AG09319 (cell line): ENCODE measurements at regions not wholly inside any gene's neighbourhood (a gene's known extent, or its start where the extent isn't known, plus 50 kb on each side); places are given as distances from the start of the nearest gene placed in this dataset.

Experiments
- DNase-seq: peaks from one replicate; pipeline ENCODE4 v3.0.0-alpha.2; 2010; ENCODE audit warnings: low read depth; ENCODE audit errors: extremely low read depth
- TF ChIP-seq, protein P1 (sequence below): IDR thresholded peaks from 2 replicates; pipeline ENCODE4 v1.5.1; 2011; ENCODE audit warnings: low read depth, mild to moderate bottlenecking, inconsistent platforms, low read length, moderate library complexity

DNA sequence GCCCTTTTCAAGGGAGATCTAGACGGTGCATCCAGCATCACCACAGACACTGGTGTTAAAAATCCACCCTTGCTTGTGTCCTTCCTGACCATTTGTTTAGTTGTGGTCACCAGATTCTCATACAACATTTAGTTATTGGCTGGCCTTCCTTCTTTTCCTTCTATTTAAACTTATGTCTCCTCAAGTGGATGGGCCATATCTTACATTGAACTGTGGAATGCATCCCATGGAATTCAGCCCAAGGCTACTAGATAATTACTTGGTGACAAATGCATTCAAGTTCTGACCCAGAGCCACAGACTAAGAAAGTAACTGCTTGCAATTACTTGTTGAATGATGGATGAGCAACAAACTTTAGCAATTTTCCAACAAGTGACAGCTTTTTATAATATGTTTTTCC lies 198.9 kb upstream of the SSTR4 start:
- TF ChIP-seq, protein P1, sequence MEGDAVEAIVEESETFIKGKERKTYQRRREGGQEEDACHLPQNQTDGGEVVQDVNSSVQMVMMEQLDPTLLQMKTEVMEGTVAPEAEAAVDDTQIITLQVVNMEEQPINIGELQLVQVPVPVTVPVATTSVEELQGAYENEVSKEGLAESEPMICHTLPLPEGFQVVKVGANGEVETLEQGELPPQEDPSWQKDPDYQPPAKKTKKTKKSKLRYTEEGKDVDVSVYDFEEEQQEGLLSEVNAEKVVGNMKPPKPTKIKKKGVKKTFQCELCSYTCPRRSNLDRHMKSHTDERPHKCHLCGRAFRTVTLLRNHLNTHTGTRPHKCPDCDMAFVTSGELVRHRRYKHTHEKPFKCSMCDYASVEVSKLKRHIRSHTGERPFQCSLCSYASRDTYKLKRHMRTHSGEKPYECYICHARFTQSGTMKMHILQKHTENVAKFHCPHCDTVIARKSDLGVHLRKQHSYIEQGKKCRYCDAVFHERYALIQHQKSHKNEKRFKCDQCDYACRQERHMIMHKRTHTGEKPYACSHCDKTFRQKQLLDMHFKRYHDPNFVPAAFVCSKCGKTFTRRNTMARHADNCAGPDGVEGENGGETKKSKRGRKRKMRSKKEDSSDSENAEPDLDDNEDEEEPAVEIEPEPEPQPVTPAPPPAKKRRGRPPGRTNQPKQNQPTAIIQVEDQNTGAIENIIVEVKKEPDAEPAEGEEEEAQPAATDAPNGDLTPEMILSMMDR, result no peak
- no peak for DNase-seq

- DNase-seq, result no peak
- TF ChIP-seq, protein P1, result no peak
Measured at GRCh38 chr20:22836877-22837276, 198.2 kb upstream of the SSTR4 start.

DNA sequence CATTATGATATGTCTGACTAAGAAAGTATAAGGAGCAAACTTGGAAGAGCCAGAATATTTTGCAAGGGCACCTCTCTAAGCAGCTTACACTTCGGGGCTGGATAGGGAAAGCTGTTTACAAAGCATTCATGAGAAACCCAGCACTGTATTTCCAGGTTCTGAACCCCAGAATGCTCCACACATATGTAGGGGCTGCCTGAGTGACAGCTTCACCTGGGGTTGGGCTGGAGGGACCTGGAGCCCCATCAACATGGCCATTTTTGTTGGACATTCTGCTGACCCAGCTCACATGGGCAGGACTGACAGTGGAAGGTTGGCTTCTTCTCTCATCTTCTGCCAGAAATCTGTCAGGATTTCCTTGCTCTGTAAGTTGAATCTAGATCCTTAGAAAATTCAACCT lies 197.1 kb upstream of the SSTR4 start:
- no peak for DNase-seq
- TF ChIP-seq, protein P1, result no peak

GRCh38 chr20:22841846-22842245 lies 193.3 kb upstream of the SSTR4 start:
- TF ChIP-seq, protein P1, result no peak
- no peak for DNase-seq

DNA sequence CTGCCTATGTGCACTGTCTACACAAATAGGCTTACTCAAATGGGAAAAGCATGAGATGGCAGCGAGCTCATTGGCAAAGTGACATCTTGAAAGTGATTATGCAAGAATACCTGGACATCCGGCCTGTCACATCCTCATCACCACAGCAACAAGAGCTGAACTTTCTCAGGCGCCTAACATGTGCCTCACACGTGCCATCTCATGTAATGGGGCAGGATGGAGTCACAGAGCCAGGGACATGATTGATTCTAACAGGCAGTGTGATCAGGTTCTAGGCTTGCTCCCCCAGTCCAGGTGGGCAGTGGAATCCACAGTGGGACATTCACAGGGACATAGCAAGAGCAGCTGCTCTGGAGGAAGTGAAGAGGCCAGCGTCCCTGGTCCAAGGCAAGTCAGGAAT lies 192.3 kb upstream of the SSTR4 start:
- DNase-seq, result no peak
- TF ChIP-seq, protein P1, result no peak

DNA sequence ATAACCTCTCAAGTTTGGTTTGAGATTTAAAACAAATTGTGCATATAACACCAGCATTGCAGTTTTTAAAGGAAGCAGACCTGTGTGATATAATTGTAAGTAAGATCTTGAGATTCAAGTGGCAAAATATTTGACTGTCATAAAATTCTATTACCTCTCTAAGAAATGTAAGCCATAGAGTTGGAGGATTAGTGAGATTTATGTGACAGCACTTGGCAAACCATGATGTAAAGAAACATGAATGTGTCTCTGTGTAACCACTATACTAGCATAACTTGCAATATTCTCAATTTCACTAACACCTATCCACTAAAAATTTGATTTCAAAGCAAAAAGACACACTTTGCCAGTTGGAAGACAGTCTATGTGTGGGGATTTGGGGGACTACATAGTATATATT lies 190.2 kb upstream of the SSTR4 start:
- TF ChIP-seq, protein P1, result no peak
- DNase-seq, result no peak

DNA sequence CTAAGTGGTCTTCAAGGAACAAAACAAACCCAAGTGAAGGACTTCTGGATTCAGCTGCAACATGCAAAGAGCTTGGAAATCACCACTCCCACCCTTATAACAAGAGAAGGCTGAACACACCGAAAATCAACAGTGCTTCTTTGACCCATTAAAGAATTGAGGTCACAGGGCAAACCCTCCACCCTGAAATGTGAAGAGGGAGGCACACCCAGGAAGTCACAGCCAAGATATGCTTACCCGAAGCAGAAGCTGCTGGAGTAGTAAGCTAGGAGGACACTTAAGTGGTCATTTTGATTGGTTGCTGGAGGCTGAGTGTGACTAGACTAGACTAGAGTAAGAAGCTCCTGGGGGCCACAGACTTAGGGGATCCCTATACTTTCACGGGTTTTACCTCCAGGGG lies 188.2 kb upstream of the SSTR4 start:
- no peak for DNase-seq
- TF ChIP-seq, protein P1, result no peak

DNA sequence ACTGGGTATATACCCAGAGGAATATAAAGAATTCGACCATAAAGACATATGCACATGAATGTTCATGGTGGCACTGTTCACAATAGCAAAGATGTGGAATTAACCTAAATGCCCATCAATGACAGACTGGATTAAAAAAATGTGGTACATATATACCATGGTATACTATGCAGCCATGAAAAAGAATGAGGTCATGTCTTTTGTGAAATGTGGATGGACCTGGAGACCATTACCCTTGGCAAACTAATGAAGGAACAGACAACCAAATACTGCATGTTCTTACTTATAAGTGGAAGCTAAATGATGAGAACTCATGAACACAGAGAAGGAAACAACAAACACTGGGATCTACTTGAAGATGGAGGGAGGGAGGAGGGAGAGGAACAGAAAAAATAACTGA lies 186.7 kb upstream of the SSTR4 start:
- no peak for DNase-seq
- TF ChIP-seq, protein P1, result no peak
